Heart left ventricle (tissue), 13 donors: ENCODE measurements at regions not wholly inside any gene's neighbourhood (a gene's known extent, or its start where the extent isn't known, plus 50 kb on each side); places are given as distances from the start of the nearest gene placed in this dataset.

Experiments used
- POLR2A ChIP-seq, 2 donors: fragments of 450-650 bp; IDR thresholded peaks; one replicate each; pipeline ENCODE4 v1.6.1; 2017; ENCODE audit warnings: antibody characterized with exemption in 2 of 2, mild to moderate bottlenecking in 2 of 2, moderate library complexity in 2 of 2
- TF ChIP-seq, protein P1 (sequence below), 12 donors: fragments of 200-600 bp; sonication (generic) in 4 of 12; IDR thresholded peaks; one replicate each; pipeline versions ENCODE4 v1.5.0 to v1.8.0; 2018 to 2022; ENCODE audit warnings: antibody characterized with exemption in 12 of 12, mild to moderate bottlenecking in 5 of 12
- donor health status: ischemic (EF 13 %, LVEDD 7.1; RV severe dilation, severe dysfunction).
- donor health status: DM: no; HTN: yes; CAD: no.
- donor health status: DM: no; HTN: no; CAD: no.
- donor health status: ischemic (EF 25% LVEDD 6.9; RV normal size, moderate dysfunction).
- donor health status: ischemic (EF 25% LVEDD 5.7; RV mildly dilated, moderate dysfunction).
- donor health status: ischemic (EF 35%, LVEDD 5.7; RV mildly dilated, moderate dysfunction).
- donor health status: nonischemic (EF 11% LVEDD 7.7; RV severe dilation, severe dysfunction).
- donor health status: DM: yes; HTN: yes; CAD: no.
- donor health status: PGD.
- donor health status: ischemic (EF 29% LVEDD 5.4; RV normal size, mild dysfunction).
- donor health status: nonischemic (EF 23%, LVEDD 6.1; RV moderate dilation, normal function).

GRCh38 chr2:181821049-181821448 lies 70.5 kb upstream of the ITPRID2 start:
- TF ChIP-seq, protein P1, sequence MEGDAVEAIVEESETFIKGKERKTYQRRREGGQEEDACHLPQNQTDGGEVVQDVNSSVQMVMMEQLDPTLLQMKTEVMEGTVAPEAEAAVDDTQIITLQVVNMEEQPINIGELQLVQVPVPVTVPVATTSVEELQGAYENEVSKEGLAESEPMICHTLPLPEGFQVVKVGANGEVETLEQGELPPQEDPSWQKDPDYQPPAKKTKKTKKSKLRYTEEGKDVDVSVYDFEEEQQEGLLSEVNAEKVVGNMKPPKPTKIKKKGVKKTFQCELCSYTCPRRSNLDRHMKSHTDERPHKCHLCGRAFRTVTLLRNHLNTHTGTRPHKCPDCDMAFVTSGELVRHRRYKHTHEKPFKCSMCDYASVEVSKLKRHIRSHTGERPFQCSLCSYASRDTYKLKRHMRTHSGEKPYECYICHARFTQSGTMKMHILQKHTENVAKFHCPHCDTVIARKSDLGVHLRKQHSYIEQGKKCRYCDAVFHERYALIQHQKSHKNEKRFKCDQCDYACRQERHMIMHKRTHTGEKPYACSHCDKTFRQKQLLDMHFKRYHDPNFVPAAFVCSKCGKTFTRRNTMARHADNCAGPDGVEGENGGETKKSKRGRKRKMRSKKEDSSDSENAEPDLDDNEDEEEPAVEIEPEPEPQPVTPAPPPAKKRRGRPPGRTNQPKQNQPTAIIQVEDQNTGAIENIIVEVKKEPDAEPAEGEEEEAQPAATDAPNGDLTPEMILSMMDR (IDR thresholded peaks at IDR 0.05): no peak
- TF ChIP-seq POLR2A (IDR thresholded peaks at IDR 0.05): no peak
